Dermis microvascular lymphatic vessel endothelial cell (primary cell): ENCODE measurements at regions not wholly inside any gene's neighbourhood (a gene's known extent, or its start where the extent isn't known, plus 50 kb on each side); places are given as distances from the start of the nearest gene placed in this dataset.
"Not testable (repeated sequence)": the region's sequence is repeated elsewhere in the genome, so short reads cannot be mapped to it uniquely, and the experiment has no call there.

Experiments used
- DNase-seq, 2 donors: peaks; one replicate each; pipeline versions ENCODE4 v3.0.0 to v3.0.0-alpha.2; 2010; ENCODE audit warnings: low read depth in 2 of 2

GRCh38 chr2:58812771-58813344, 571.7 kb upstream of the FANCL start:
- DNase-seq: no peak

GRCh38 chr2:58805126-58805525, 564.0 kb upstream of the FANCL start:
- DNase-seq: no peak

GRCh38 chr2:58803192-58803591, 562.1 kb upstream of the FANCL start:
- no peak for DNase-seq

GRCh38 chr2:58800881-58801280, 559.8 kb upstream of the FANCL start:
- DNase-seq: no peak

- DNase-seq: no peak
These were observed 557.6 kb upstream of the FANCL start for GRCh38 chr2:58798676-58799208.

- no peak for DNase-seq
These were observed 555.2 kb upstream of the FANCL start for GRCh38 chr2:58796239-58796910.

- no peak for DNase-seq
These were observed 553.8 kb upstream of the FANCL start for GRCh38 chr2:58794916-58795315.

- DNase-seq: no peak
These were observed 553.0 kb upstream of the FANCL start for GRCh38 chr2:58794103-58794502.

GRCh38 chr2:58788402-58788801, 547.3 kb upstream of the FANCL start:
- DNase-seq: no peak

- no peak for DNase-seq
These were observed 529.7 kb upstream of the FANCL start for GRCh38 chr2:58770846-58771245.

GRCh38 chr2:58769864-58770234, 528.7 kb upstream of the FANCL start:
- no peak for DNase-seq

GRCh38 chr2:58769111-58769863, 528.2 kb upstream of the FANCL start:
- DNase-seq: no peak

GRCh38 chr2:58768715-58769080, 527.6 kb upstream of the FANCL start:
- DNase-seq: no peak

- DNase-seq: no peak
These were observed 526.9 kb upstream of the FANCL start for GRCh38 chr2:58767828-58768714.

- no peak for DNase-seq
These were observed 523.4 kb upstream of the FANCL start for GRCh38 chr2:58764338-58765104.

- peak; percentile 16 to 39 for DNase-seq
These were observed 521.2 kb upstream of the FANCL start for GRCh38 chr2:58762176-58762781.

GRCh38 chr2:58757971-58758370, 516.8 kb upstream of the FANCL start:
- DNase-seq: no peak

- no peak for DNase-seq
These were observed 515.2 kb upstream of the FANCL start for GRCh38 chr2:58756336-58756735.

- not testable (repeated sequence) for DNase-seq
These were observed 511.4 kb upstream of the FANCL start for GRCh38 chr2:58752507-58752906.

GRCh38 chr2:58751676-58752075, 510.6 kb upstream of the FANCL start:
- DNase-seq: not testable (repeated sequence)
